ENCODE measurements at regions not wholly inside any gene's neighbourhood (a gene's known extent, or its start where the extent isn't known, plus 50 kb on each side); places are given as distances from the start of the nearest gene placed in this dataset.
"Not testable (repeated sequence)": the region's sequence is repeated elsewhere in the genome, so short reads cannot be mapped to it uniquely, and the experiment has no call there.

- DNase-seq = no peak
These were observed 1357.0 kb upstream of the GOT2 start for GRCh38 chr16:60091071-60091470.

GRCh38 chr16:60087530-60087929 lies 1353.4 kb upstream of the GOT2 start:
- no peak for DNase-seq

- DNase-seq = not testable (repeated sequence)
These were observed 1344.7 kb upstream of the GOT2 start for GRCh38 chr16:60078819-60079218.

DNA sequence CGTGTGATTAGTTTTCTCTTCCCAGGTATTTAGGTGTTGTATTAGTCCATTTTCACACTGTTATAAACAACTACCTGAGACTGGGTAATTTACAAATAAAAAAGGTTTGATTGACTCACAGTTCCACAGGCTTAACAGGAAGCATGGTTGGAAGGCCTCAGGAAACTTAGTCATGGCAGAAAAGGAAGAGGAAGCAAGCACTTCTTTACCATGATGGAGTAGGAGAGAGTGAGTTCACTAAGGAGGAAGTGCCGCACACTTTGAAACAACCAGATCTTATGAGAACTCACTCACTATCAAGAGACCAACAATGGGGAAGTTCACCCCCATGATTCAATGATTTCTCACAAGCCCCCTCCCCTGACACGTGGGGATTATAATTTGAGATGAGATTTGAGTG lies 1343.7 kb upstream of the GOT2 start:
- no peak for DNase-seq

DNA sequence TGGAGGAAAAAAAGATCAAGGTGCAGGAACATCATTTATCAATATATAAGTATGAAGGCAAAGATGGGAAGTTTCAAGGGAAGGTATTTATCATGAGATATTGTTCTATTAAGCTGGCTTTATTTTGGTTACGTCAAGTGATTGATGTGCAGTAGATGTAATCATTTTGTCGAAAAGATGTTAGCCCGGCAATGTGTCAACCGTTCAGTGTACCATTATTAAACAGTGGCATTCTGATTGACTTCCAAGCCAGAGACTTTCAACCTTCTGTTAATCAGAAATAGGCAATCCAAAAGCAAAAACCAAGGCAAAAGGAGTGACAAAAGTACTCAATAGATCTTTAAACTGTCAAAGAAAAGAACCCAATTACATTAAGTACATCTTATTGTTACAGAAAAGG lies 1340.3 kb upstream of the GOT2 start:
- no peak for DNase-seq

GRCh38 chr16:60073376-60073775 lies 1339.3 kb upstream of the GOT2 start:
- no peak for DNase-seq

GRCh38 chr16:60064026-60064425 lies 1329.9 kb upstream of the GOT2 start:
- no peak for DNase-seq

GRCh38 chr16:60061396-60061795 lies 1327.3 kb upstream of the GOT2 start:
- DNase-seq = no peak

DNA sequence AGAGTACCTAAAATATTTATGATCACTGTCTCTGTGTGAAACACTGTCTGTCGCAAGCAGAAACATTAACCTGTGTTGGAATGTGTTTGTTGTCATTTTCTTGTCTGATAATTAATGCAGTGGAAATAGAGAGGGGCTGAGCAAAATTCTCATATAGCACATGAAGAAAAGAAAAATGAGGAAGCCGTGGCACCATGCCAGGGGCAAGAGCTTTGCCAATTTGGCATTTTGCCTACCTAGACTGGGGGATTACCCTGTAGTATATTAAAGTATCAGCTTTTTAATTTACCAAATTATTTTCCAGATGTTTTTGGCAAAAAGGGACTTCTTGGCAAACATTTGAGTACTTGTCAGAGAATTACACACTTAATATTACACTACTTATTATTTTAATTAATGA lies 1326.6 kb upstream of the GOT2 start:
- DNase-seq = no peak

- DNase-seq = no peak
These were observed 1325.0 kb upstream of the GOT2 start for GRCh38 chr16:60059141-60059540.

- DNase-seq = no peak
These were observed 1307.6 kb upstream of the GOT2 start for GRCh38 chr16:60041671-60042070.

- DNase-seq = no peak
These were observed 1297.6 kb upstream of the GOT2 start for GRCh38 chr16:60031740-60032139.

DNA sequence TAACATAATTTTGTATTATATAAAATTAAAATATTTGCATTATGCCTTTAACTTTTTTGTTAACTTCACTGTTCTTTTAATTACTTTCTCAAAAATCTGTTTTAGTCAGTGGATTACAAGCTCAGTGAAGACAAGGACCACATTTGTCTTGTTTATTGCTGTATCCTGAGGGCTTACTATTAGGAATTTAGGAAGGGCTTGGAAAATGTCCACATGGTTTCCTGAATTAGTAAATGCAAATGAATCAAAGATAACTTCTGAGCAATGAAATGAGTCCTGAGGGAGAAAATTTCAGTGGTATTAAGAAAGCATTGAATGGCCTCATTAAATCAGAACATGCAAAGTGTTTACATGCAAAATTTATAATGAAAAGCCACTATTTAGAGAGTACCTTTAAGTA lies 1293.2 kb upstream of the GOT2 start:
- DNase-seq = no peak

GRCh38 chr16:60013076-60013475 lies 1279.0 kb upstream of the GOT2 start:
- no peak for DNase-seq

DNA sequence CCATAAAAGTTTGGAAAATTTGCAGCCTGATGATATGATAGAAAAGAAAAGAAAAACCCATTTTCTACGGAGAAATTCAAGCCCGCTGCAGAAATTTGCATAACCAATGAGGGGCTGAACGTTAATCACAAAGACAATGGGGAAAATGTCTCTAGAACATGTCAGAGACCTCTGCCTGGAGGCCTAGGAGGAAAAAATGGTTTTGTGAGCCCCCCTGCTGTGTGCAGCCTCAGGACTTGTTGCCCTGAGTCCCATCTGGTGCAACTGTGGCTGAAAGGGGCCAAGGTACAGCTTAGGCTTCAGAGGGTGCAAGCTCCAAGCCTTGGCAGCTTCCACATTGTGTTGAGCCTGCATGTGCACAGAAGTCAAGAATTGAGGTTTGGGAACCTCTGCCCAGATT lies 1267.4 kb upstream of the GOT2 start:
- no peak for DNase-seq

DNA sequence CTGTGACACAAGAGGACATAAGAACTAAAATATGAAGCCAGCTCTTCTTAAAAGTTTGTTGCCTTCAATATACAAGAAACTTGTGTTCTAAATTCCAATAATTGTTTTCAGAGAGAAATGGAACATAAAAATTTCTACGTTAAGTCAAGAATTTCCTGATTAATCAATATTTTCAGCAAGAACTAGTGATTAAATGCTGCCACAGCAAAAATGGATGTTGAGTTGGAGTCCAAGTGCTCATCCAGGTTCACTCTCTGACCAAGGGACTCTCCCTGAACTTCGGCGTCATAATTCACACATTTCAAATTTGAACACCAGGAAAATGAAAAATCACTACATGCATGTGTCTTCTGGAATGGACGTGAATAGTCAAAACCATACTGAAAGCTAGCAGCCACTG lies 1263.6 kb upstream of the GOT2 start:
- DNase-seq = no peak

- no peak for DNase-seq
These were observed 1259.0 kb upstream of the GOT2 start for GRCh38 chr16:59993101-59993500.

- DNase-seq = no peak
These were observed 1257.1 kb upstream of the GOT2 start for GRCh38 chr16:59991171-59991570.

DNA sequence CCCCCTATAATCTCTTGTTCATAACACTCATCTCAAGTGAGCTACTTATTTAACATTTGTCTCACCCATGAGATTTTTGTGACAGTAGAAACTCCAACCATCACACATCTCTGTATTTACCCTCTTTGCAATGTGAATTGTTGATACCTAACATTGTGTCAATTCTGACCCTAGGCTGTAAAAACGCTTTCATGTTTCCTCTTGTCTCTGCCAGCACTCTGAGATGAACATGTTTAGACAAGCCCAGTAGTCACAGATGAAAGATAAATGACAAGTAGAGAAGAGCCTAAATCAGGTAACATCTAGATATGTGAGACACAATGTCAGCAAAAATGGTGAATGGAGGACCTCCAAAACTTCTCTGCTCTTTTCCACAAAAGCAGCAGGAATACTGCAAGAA lies 1254.5 kb upstream of the GOT2 start:
- DNase-seq = no peak

GRCh38 chr16:59975953-59976352 lies 1241.8 kb upstream of the GOT2 start:
- no peak for DNase-seq

DNA sequence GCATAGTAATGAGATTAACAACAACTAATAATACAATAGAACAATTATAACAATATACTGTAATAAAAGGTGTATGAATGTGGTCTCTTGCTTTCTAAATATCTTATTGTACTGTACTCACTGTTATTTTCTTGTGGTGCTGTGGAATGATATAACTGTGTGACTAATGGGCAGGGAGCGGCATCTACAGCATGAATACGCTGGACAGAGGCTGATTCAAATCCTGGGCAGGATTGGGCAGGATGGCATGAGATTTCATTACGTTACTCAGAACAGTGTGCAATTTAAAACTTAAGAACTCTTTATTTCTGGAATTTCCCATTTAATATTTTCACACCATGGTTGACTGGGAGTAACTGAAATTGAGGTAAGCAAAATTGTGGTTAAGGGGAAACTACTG lies 1239.8 kb upstream of the GOT2 start:
- no peak for DNase-seq

DNA sequence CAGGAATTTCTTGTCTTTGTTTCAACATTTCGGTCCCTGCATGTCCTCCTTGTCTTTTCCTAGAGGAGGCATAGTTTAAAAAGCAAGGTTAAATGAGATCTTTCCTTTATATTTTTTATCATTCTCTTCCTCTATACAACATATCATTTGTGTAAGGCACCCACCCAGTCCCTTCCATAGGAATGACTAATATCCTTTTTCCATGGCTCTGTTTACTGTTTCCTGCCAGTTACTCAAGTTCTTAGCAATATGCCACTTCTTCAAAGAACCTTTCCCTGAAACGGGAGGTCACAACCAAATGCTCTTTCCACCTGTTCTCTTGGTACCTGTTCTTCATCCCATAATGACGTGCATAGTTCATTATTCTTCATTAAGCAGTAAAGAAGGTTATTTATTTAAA lies 1237.1 kb upstream of the GOT2 start:
- DNase-seq = no peak

GRCh38 chr16:59964232-59964924 lies 1230.3 kb upstream of the GOT2 start:
- DNase-seq = no peak

- DNase-seq = no peak
These were observed 1225.2 kb upstream of the GOT2 start for GRCh38 chr16:59959311-59959710.

DNA sequence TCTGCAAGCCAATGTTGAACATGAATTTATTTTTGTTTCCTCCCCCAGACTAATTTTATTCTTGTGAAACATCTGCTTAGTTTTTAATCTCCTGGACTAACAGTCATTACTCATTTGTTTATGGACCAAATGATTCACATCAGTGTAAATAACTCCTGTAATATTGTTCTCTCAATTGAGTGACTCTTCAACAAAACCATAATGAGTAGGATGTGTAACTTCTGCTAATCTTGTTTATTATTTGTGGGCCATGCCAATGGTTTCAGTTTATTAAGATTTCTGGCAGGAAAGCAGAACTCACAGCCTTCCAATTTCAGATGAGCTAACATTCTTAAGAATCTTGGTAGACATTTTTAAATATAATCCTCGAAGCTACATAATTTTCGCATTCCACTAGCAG lies 1216.3 kb upstream of the GOT2 start:
- no peak for DNase-seq
